Activated gamma-delta T cell treated with Interleukin-2 at 50 U/mL for 16 hours (primary cell): ENCODE measurements at regions not wholly inside any gene's neighbourhood (a gene's known extent, or its start where the extent isn't known, plus 50 kb on each side); places are given as distances from the start of the nearest gene placed in this dataset.

Source experiments
- DNase-seq: peaks from one replicate; pipeline ENCODE4 v3.0.0-alpha.2; 2020

DNA sequence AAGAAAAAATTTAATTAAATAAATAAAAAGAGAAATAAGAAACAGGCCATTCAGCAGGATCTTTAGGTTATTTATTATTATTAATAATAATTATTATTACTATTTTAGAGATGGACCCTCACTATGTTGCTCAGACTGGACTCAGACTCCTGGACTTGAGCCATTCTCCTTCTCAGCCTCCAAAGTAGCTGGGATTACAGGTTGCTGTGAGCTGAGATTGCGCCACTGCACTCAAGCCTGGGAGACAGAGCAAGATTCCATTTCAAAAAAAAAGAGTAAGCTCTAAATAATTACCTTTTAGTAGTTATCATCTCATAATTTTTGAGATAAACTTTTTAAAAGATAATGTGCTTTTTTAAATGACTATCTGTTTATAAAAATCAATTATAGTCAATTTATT, 1102.8 kb upstream of the GJE1 start:
- no peak for DNase-seq

- no peak for DNase-seq
Measured at GRCh38 chr6:141028791-141029280, 1103.9 kb upstream of the GJE1 start.

DNA sequence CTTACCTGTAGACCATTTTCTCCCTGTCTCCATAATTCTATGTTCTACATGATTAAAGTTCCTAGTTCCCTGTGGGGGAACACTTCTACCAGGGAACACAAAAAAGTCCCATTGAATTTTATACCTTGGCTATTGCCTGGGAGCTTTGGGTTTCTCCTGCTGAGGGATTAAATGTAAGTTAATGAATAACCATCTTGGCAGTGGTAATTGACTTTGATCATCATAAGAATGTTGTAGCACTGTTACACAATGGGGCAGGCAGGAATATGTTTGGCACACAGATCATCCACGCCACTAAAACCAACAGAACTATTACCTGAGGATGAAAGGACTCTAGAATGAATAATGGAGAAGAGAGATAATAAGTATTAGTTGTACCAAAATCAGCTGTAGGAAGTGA, 1106.2 kb upstream of the GJE1 start:
- no peak for DNase-seq

DNA sequence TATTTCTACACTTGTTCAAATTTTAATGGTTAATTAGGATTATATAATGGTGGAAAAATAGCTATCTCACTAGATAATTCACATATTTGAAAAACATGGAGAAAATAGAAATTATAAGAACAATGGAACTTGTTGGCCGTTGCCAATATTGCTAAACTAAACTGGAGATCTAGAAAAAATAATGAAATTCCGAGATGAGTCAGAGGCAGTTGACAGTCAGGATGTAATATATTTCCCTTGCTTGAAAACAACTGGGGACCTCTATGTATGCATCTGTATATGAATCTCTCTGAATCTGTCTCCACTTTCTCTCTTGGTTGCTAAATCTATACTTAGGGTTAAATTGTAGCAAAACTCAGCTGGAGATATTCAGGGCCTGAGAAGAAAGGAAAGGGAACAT, 1108.2 kb upstream of the GJE1 start:
- no peak for DNase-seq

DNA sequence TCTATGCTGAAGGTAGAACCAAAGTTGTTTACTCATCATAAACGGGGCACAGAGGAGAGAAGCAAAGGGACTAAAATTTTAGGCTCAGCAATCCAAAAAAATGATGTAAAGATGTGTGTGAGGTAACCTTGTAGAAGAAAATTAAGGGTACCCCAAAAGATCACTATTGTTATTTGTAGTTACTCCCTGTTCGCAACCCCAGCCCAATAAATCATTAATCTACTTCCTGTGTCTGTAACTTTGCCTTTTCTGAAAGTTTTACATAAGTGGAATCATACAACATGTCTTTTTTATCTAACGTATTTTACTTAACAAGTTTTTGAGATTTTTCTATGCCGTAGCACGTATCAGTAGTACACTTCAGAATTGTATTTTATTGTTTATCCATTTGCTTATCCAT, 1114.8 kb upstream of the GJE1 start:
- DNase-seq: no peak

- no peak for DNase-seq
Measured at GRCh38 chr6:141000917-141001316, 1131.8 kb upstream of the GJE1 start.

- DNase-seq: no peak
Measured at GRCh38 chr6:140993515-140993914, 1139.2 kb upstream of the GJE1 start.

GRCh38 chr6:140992678-140993077, 1140.0 kb upstream of the GJE1 start:
- DNase-seq: no peak

DNA sequence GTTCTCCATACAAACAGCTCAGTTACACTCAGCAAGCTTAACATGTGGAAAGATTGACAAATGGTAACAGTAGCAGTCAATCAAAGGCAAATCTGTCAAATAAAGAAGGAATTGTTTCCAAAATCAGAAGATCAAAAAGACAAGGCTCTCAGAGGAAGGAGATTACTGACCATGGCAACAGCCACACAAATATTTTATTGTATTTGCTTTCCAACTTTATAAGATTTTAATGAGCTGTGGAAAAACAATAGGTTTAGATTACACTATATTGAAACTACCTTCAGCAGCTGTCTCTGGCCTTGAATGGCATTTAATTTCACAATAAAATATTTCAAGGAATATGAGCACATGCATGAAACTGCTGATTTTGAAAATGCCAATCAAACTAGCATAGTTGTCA, 1143.9 kb upstream of the GJE1 start:
- no peak for DNase-seq

- DNase-seq: no peak
Measured at GRCh38 chr6:140987364-140988155, 1145.2 kb upstream of the GJE1 start.

DNA sequence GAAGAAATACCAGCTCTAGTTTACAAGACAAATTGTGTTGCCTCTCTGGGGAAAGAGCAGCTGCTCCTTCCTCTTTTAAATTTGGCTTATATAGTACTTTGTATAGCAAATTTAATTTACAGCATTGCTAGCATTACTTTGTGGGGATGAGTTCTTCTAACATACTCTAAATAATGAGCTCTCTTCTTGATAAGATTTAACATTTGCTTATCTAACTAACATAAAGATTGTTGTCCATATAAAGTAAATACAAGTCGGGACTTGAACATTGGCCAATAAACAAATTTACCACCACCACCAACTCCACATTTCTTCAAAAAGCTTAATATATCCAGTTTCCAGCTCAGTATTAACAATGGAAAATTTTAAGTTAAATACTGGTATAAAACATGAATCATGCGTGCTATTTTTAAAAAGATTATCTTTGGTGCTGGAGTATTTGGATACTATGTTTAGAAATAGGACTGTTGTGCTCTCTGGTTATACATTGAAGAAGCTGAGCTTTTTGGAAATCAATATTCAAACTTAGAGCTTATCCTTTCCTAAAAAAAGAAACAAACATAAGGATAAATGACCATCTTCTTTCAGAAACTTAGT, 1146.9 kb upstream of the GJE1 start:
- DNase-seq: no peak

GRCh38 chr6:140980265-140980887, 1152.3 kb upstream of the GJE1 start:
- no peak for DNase-seq

- DNase-seq: no peak
Measured at GRCh38 chr6:140979642-140980091, 1153.1 kb upstream of the GJE1 start.

DNA sequence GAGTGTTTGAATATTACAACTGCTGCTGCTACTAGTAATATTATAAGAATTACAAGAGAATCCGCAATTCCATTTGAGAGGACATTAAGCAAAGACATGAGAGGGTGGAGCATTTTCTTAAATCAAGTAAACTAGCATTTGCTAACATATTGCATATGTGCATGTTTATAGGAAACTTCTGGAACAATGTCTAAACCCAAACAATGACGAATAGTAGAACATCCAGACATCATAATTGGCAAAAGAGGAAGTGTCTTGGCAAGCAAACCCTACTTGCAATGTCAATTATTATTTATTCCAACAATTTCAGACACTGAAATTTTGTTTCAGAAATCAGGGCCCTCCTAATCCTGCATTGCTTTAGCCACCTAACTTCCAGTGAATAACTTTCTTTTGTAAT, 1155.3 kb upstream of the GJE1 start:
- no peak for DNase-seq

GRCh38 chr6:140976806-140977205, 1155.9 kb upstream of the GJE1 start:
- DNase-seq: no peak

DNA sequence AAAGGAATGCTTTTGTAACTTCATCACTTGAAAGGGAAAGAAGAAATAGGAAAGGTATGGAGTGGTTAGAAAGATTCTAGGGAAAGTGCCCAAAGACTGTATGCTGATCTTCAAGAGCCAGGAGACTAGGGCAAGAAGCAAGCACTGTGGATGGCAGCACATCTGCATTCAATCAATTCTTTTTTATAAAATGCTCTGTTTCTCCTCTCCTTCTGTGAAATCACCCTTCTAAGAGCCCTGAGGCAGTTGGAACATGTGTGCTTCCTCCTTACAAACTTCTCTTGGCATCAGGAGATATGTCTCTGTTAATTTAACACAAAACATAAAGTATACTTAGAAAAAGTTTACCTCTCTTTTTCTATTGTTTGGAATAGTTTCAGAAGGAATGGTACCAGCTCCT, 1162.2 kb upstream of the GJE1 start:
- DNase-seq: no peak

GRCh38 chr6:140968062-140968461, 1164.7 kb upstream of the GJE1 start:
- no peak for DNase-seq

DNA sequence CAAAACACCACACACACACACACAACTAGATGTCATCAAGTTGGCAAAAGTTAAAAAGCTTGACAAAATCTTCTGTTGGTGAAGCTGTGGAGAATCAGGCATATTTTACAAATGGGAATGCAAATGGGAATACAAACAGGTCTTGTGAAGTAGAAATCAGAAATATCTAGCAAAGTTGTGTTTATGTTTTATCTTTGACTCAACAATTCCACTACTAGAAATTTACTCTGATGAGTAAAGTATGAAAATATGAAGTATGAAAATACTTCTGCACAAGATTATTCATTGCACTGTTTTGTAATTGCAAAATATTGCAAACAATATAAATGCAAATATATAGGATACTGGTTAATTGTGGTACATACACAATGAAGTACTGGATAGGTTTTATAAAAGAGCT, 1166.0 kb upstream of the GJE1 start:
- DNase-seq: no peak

- no peak for DNase-seq
Measured at GRCh38 chr6:140960566-140960965, 1172.2 kb upstream of the GJE1 start.

GRCh38 chr6:140957386-140957785, 1175.3 kb upstream of the GJE1 start:
- DNase-seq: no peak

- no peak for DNase-seq
Measured at GRCh38 chr6:140956571-140957369, 1176.0 kb upstream of the GJE1 start.

- DNase-seq: no peak
Measured at GRCh38 chr6:140940251-140940925, 1192.3 kb upstream of the GJE1 start.

- DNase-seq: no peak
Measured at GRCh38 chr6:140932909-140933308, 1199.8 kb upstream of the GJE1 start.
